ENCODE measurements at regions not wholly inside any gene's neighbourhood (a gene's known extent, or its start where the extent isn't known, plus 50 kb on each side); places are given as distances from the start of the nearest gene placed in this dataset.

GRCh38 chr18:11496526-11497172 is 112.7 kb upstream of the SLC35G4 start:
- no peaks in the 10 kb centered on the region for H4K20me1 ChIP-seq (ENCODE audit: low read depth, low read length)
- TF ChIP-seq EZH2phosphoT487 (conservative IDR thresholded peaks at IDR 0.05; ENCODE audit: low read length): no peak
- TF ChIP-seq, protein P1, sequence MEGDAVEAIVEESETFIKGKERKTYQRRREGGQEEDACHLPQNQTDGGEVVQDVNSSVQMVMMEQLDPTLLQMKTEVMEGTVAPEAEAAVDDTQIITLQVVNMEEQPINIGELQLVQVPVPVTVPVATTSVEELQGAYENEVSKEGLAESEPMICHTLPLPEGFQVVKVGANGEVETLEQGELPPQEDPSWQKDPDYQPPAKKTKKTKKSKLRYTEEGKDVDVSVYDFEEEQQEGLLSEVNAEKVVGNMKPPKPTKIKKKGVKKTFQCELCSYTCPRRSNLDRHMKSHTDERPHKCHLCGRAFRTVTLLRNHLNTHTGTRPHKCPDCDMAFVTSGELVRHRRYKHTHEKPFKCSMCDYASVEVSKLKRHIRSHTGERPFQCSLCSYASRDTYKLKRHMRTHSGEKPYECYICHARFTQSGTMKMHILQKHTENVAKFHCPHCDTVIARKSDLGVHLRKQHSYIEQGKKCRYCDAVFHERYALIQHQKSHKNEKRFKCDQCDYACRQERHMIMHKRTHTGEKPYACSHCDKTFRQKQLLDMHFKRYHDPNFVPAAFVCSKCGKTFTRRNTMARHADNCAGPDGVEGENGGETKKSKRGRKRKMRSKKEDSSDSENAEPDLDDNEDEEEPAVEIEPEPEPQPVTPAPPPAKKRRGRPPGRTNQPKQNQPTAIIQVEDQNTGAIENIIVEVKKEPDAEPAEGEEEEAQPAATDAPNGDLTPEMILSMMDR (IDR thresholded peaks at IDR 0.05; ENCODE audit: insufficient read depth, low read length, poor library complexity, severe bottlenecking): no peak
- H3K36me3 ChIP-seq (ENCODE audit: low read length): no peaks in the 10 kb centered on the region
- no peak overlapping the region for H3K4me3 ChIP-seq (ENCODE audit: insufficient read depth, low read length, poor library complexity, severe bottlenecking)
- no peaks in the 10 kb centered on the region for H3F3A ChIP-seq (ENCODE audit: insufficient read depth)
- H3K9ac ChIP-seq (ENCODE audit: low read length): no peak overlapping the region
- H3K4me2 ChIP-seq (ENCODE audit: low read depth, low read length, poor library complexity, severe bottlenecking): no peak overlapping the region
- no peak overlapping the region for H3K27ac ChIP-seq (ENCODE audit: low read depth, low read length)
- no peaks in the 10 kb centered on the region for H3K27me3 ChIP-seq (ENCODE audit: low read length)
- H3K79me2 ChIP-seq (ENCODE audit: insufficient read depth, low read length): no peaks in the 10 kb centered on the region
- no peak overlapping the region for H2AFZ ChIP-seq (ENCODE audit: low read depth, low read length, severe bottlenecking)
- no peaks in the 10 kb centered on the region for H3K9me3 ChIP-seq (ENCODE audit: insufficient read depth, low read length)
- H3K9me2 ChIP-seq (replicated peaks; ENCODE audit: insufficient read depth, low read length): no peaks in the 10 kb centered on the region

DNA sequence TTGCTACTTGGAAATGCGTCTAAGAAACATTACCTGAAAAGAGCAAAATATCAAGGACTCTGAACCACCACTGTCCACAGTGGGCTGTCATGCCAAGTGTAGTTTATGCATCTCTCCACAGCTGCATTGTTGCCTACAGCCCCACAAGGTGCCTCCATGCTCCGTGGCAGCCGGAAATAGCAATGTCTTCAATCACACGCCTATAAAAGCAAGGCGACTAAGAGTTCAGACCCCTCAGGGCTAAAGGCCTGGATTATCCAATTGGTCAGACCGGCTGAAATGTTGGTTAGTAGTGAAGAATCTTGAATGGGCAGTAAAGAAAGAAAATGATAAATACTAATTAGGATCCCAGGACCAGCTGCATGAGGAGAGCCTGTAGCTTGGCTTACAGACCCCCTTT is 114.0 kb upstream of the SLC35G4 start:
- no peaks in the 10 kb centered on the region for H3F3A ChIP-seq (ENCODE audit: insufficient read depth)
- no peak overlapping the region for H3K4me3 ChIP-seq (ENCODE audit: insufficient read depth, low read length, poor library complexity, severe bottlenecking)
- no peaks in the 10 kb centered on the region for H3K36me3 ChIP-seq (ENCODE audit: low read length)
- TF ChIP-seq, protein P1 (IDR thresholded peaks at IDR 0.05; ENCODE audit: insufficient read depth, low read length, poor library complexity, severe bottlenecking): no peak
- TF ChIP-seq EZH2phosphoT487 (conservative IDR thresholded peaks at IDR 0.05; ENCODE audit: low read length): no peak
- H3K27ac ChIP-seq (ENCODE audit: low read depth, low read length): no peak overlapping the region
- no peaks in the 10 kb centered on the region for H4K20me1 ChIP-seq (ENCODE audit: low read depth, low read length)
- H3K9me3 ChIP-seq (ENCODE audit: insufficient read depth, low read length): no peaks in the 10 kb centered on the region
- no peak overlapping the region for H3K4me2 ChIP-seq (ENCODE audit: low read depth, low read length, poor library complexity, severe bottlenecking)
- no peaks in the 10 kb centered on the region for H3K79me2 ChIP-seq (ENCODE audit: insufficient read depth, low read length)
- H3K9ac ChIP-seq (ENCODE audit: low read length): no peak overlapping the region
- H3K9me2 ChIP-seq (replicated peaks; ENCODE audit: insufficient read depth, low read length): no peaks in the 10 kb centered on the region
- H3K27me3 ChIP-seq (ENCODE audit: low read length): no peaks in the 10 kb centered on the region; the same call in 1 of the 2 replicates
- H2AFZ ChIP-seq (ENCODE audit: low read depth, low read length, severe bottlenecking): no peak overlapping the region

DNA sequence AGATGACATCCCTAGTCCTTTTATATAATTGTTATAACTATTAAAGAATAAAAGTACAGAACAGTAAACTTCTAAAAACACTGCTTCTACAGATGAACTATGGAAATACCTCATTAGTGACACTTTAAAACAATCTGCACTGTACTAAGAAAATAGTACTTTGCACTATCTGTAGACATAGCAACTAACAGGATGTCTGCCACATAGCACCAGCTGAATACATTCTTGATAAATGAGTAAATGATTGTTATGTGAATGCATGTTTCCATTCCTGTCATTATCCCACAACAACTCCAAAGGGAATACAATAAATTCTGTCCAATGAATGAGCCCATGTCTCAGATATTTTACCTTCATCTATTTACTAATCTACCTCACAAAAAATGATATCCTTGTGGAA is 115.3 kb upstream of the SLC35G4 start:
- H3K9ac ChIP-seq (ENCODE audit: low read length): no peak overlapping the region
- H3K27ac ChIP-seq (ENCODE audit: low read depth, low read length): no peak overlapping the region
- no peak overlapping the region for H3K4me3 ChIP-seq (ENCODE audit: insufficient read depth, low read length, poor library complexity, severe bottlenecking)

More for the DNA sequence above, 115.3 kb upstream of the SLC35G4 start:
- H3K9me2 ChIP-seq (replicated peaks; ENCODE audit: insufficient read depth, low read length): no peaks in the 10 kb centered on the region
- no peaks in the 10 kb centered on the region for H3K36me3 ChIP-seq (ENCODE audit: low read length)
- no peak overlapping the region for H3K4me2 ChIP-seq (ENCODE audit: low read depth, low read length, poor library complexity, severe bottlenecking)
- TF ChIP-seq, protein P1 (IDR thresholded peaks at IDR 0.05; ENCODE audit: insufficient read depth, low read length, poor library complexity, severe bottlenecking): no peak
- TF ChIP-seq EZH2phosphoT487 (conservative IDR thresholded peaks at IDR 0.05; ENCODE audit: low read length): no peak
- H4K20me1 ChIP-seq (ENCODE audit: low read depth, low read length): no peaks in the 10 kb centered on the region
- H3K9me3 ChIP-seq (ENCODE audit: insufficient read depth, low read length): no peaks in the 10 kb centered on the region
- no peaks in the 10 kb centered on the region for H3F3A ChIP-seq (ENCODE audit: insufficient read depth)
- no peaks in the 10 kb centered on the region for H3K79me2 ChIP-seq (ENCODE audit: insufficient read depth, low read length)
- H3K27me3 ChIP-seq (ENCODE audit: low read length): no peaks in the 10 kb centered on the region; the same call in 1 of the 2 replicates
- H2AFZ ChIP-seq (ENCODE audit: low read depth, low read length, severe bottlenecking): no peak overlapping the region

Measured in SU-DHL-6 (cell line).